Stimulated activated effector memory CD8-positive, alpha-beta T cell treated with anti-CD3 and anti-CD28 coated beads, Interleukin-12 subunit alpha, Interleukin-12 subunit beta, amount 100 ng/mL, for 72 hours (primary cell): ENCODE measurements at regions not wholly inside any gene's neighbourhood (a gene's known extent, or its start where the extent isn't known, plus 50 kb on each side); places are given as distances from the start of the nearest gene placed in this dataset.

ENCODE experiments used
- ATAC-seq: fragments of 150-1000 bp; cut with Tn5 transposase; 2 replicates; pipeline ENCODE4 v1.10.0; 2021
- DNase-seq, 2 donors: peaks; one replicate each; pipeline ENCODE4 v3.0.0; 2021 to 2022; ENCODE audit warnings: low spot score in 2 of 2
- H3K27ac Mint-ChIP-seq: one replicate; pipeline ENCODE4 v1.8.0; 2022; ENCODE audit warnings: mild to moderate bottlenecking, mixed read lengths
- H3K36me3 Mint-ChIP-seq: one replicate; pipeline ENCODE4 v1.8.0; 2022; ENCODE audit warnings: mild to moderate bottlenecking, mixed read lengths
- H3K4me1 Mint-ChIP-seq: one replicate; pipeline ENCODE4 v1.8.0; 2022; ENCODE audit warnings: mixed read lengths
- H3K4me3 Mint-ChIP-seq: one replicate; pipeline ENCODE4 v1.8.0; 2022; ENCODE audit warnings: mild to moderate bottlenecking, mixed read lengths
- H3K9me3 Mint-ChIP-seq: one replicate; pipeline ENCODE4 v1.8.0; 2022; ENCODE audit warnings: mixed read lengths

- H3K4me3 Mint-ChIP-seq = no peak overlapping the region
- no peaks in the 10 kb centered on the region for H3K36me3 Mint-ChIP-seq
- ATAC-seq (no peak), DNase-seq (no peak)
- H3K9me3 Mint-ChIP-seq = peaks cover 24% of the 10 kb centered on the region
- no peaks in the 10 kb centered on the region for H3K4me1 Mint-ChIP-seq
- no peak overlapping the region for H3K27ac Mint-ChIP-seq
These were observed 1272.1 kb downstream of the EPHA7 start for GRCh38 chr6:92147246-92147645.

GRCh38 chr6:92139601-92140000 is 1279.8 kb downstream of the EPHA7 start:
- DNase-seq (no peak), ATAC-seq (no peak)
- H3K36me3 Mint-ChIP-seq = no peaks in the 10 kb centered on the region
- no peak overlapping the region for H3K4me3 Mint-ChIP-seq
- peaks cover 11% of the 10 kb centered on the region for H3K9me3 Mint-ChIP-seq
- no peak overlapping the region for H3K27ac Mint-ChIP-seq
- no peaks in the 10 kb centered on the region for H3K4me1 Mint-ChIP-seq

- Mint-ChIP-seq H3K4me3 (no peak overlapping the region), H3K9me3 (peaks cover 15% of the 10 kb centered on the region), H3K4me1 (no peaks in the 10 kb centered on the region), H3K27ac (no peak overlapping the region), H3K36me3 (no peaks in the 10 kb centered on the region)
- ATAC-seq (no peak), DNase-seq (no peak)
These were observed 1286.4 kb downstream of the EPHA7 start for GRCh38 chr6:92132957-92133356.

- ATAC-seq (no peak), DNase-seq (no peak)
- Mint-ChIP-seq H3K4me3 (no peak overlapping the region), H3K36me3 (no peaks in the 10 kb centered on the region), H3K9me3 (peaks cover 18% of the 10 kb centered on the region), H3K4me1 (no peaks in the 10 kb centered on the region), H3K27ac (no peak overlapping the region)
These were observed 1286.9 kb downstream of the EPHA7 start for GRCh38 chr6:92132457-92132856.

GRCh38 chr6:92130944-92131343 is 1288.4 kb downstream of the EPHA7 start:
- no peak for ATAC-seq
- H3K4me3 Mint-ChIP-seq = no peak overlapping the region
- H3K36me3 Mint-ChIP-seq = no peaks in the 10 kb centered on the region
- H3K4me1 Mint-ChIP-seq = no peaks in the 10 kb centered on the region
- H3K27ac Mint-ChIP-seq = no peak overlapping the region
- peaks cover 24% of the 10 kb centered on the region for H3K9me3 Mint-ChIP-seq
- no peak for DNase-seq

- no peaks in the 10 kb centered on the region for H3K4me1 Mint-ChIP-seq
These were observed 1292.4 kb downstream of the EPHA7 start for GRCh38 chr6:92126983-92127382.

GRCh38 chr6:92126088-92126487 is 1293.3 kb downstream of the EPHA7 start:
- DNase-seq = no peak
- Mint-ChIP-seq H3K36me3 (no peaks in the 10 kb centered on the region), H3K27ac (no peak overlapping the region), H3K9me3 (peaks cover 15% of the 10 kb centered on the region), H3K4me1 (no peaks in the 10 kb centered on the region), H3K4me3 (no peak overlapping the region)
- no peak for ATAC-seq

More at GRCh38 chr6:92126983-92127382, 1292.4 kb downstream of the EPHA7 start:
- no peak for DNase-seq
- H3K27ac Mint-ChIP-seq = no peak overlapping the region
- peaks cover 15% of the 10 kb centered on the region for H3K9me3 Mint-ChIP-seq
- no peak overlapping the region for H3K4me3 Mint-ChIP-seq
- ATAC-seq = no peak
- H3K36me3 Mint-ChIP-seq = no peaks in the 10 kb centered on the region

- H3K36me3 Mint-ChIP-seq = no peaks in the 10 kb centered on the region
- no peak overlapping the region for H3K4me3 Mint-ChIP-seq
- DNase-seq (no peak), ATAC-seq (no peak)
- no peaks in the 10 kb centered on the region for H3K4me1 Mint-ChIP-seq
- H3K27ac Mint-ChIP-seq = no peak overlapping the region
- H3K9me3 Mint-ChIP-seq = peaks cover 15% of the 10 kb centered on the region
These were observed 1293.7 kb downstream of the EPHA7 start for GRCh38 chr6:92125681-92126080.

GRCh38 chr6:92124200-92124651 is 1295.1 kb downstream of the EPHA7 start:
- DNase-seq = no peak
- ATAC-seq = no peak
- H3K9me3 Mint-ChIP-seq = peaks cover 19% of the 10 kb centered on the region
- no peaks in the 10 kb centered on the region for H3K4me1 Mint-ChIP-seq
- H3K4me3 Mint-ChIP-seq = no peak overlapping the region
- H3K27ac Mint-ChIP-seq = no peak overlapping the region
- H3K36me3 Mint-ChIP-seq = no peaks in the 10 kb centered on the region

GRCh38 chr6:92122746-92123145 is 1296.6 kb downstream of the EPHA7 start:
- Mint-ChIP-seq H3K4me3 (no peak overlapping the region), H3K9me3 (peaks cover 15% of the 10 kb centered on the region), H3K4me1 (no peaks in the 10 kb centered on the region), H3K27ac (no peak overlapping the region), H3K36me3 (no peaks in the 10 kb centered on the region)
- no peak for ATAC-seq
- no peak for DNase-seq

GRCh38 chr6:92121228-92121627 is 1298.1 kb downstream of the EPHA7 start:
- Mint-ChIP-seq H3K36me3 (no peaks in the 10 kb centered on the region), H3K9me3 (peaks cover 5% of the 10 kb centered on the region), H3K4me3 (no peak overlapping the region), H3K27ac (no peak overlapping the region), H3K4me1 (no peaks in the 10 kb centered on the region)
- DNase-seq = no peak
- ATAC-seq = no peak

- no peaks in the 10 kb centered on the region for H3K4me1 Mint-ChIP-seq
- H3K9me3 Mint-ChIP-seq = peaks cover 6% of the 10 kb centered on the region
- DNase-seq (no peak), ATAC-seq (no peak)
- H3K4me3 Mint-ChIP-seq = no peak overlapping the region
- no peaks in the 10 kb centered on the region for H3K36me3 Mint-ChIP-seq
- no peak overlapping the region for H3K27ac Mint-ChIP-seq
These were observed 1301.6 kb downstream of the EPHA7 start for GRCh38 chr6:92117800-92118199.

- H3K4me1 Mint-ChIP-seq = no peaks in the 10 kb centered on the region
- DNase-seq (no peak), ATAC-seq (no peak)
- no peak overlapping the region for H3K27ac Mint-ChIP-seq
- no peaks in the 10 kb centered on the region for H3K36me3 Mint-ChIP-seq
- H3K9me3 Mint-ChIP-seq = peaks cover 11% of the 10 kb centered on the region
- H3K4me3 Mint-ChIP-seq = no peak overlapping the region
These were observed 1304.6 kb downstream of the EPHA7 start for GRCh38 chr6:92114797-92115196.

- no peak overlapping the region for H3K27ac Mint-ChIP-seq
- DNase-seq (no peak), ATAC-seq (no peak)
- peaks cover 12% of the 10 kb centered on the region for H3K9me3 Mint-ChIP-seq
- H3K4me1 Mint-ChIP-seq = no peaks in the 10 kb centered on the region
- H3K4me3 Mint-ChIP-seq = no peak overlapping the region
- H3K36me3 Mint-ChIP-seq = no peaks in the 10 kb centered on the region
These were observed 1305.2 kb downstream of the EPHA7 start for GRCh38 chr6:92114091-92114675.

GRCh38 chr6:92111386-92111785 is 1308.0 kb downstream of the EPHA7 start:
- Mint-ChIP-seq H3K9me3 (peaks cover 20% of the 10 kb centered on the region), H3K4me3 (no peak overlapping the region)
- ATAC-seq = no peak

GRCh38 chr6:92110403-92110802 is 1309.0 kb downstream of the EPHA7 start:
- DNase-seq (no peak), ATAC-seq (no peak)
- H3K27ac Mint-ChIP-seq = no peak overlapping the region
- no peak overlapping the region for H3K4me3 Mint-ChIP-seq
- H3K36me3 Mint-ChIP-seq = no peaks in the 10 kb centered on the region
- H3K4me1 Mint-ChIP-seq = no peaks in the 10 kb centered on the region
- peaks cover 20% of the 10 kb centered on the region for H3K9me3 Mint-ChIP-seq

More at GRCh38 chr6:92111386-92111785, 1308.0 kb downstream of the EPHA7 start:
- Mint-ChIP-seq H3K36me3 (no peaks in the 10 kb centered on the region), H3K4me1 (no peaks in the 10 kb centered on the region), H3K27ac (no peak overlapping the region)
- no peak for DNase-seq

GRCh38 chr6:92109956-92110355 is 1309.4 kb downstream of the EPHA7 start:
- Mint-ChIP-seq H3K36me3 (no peaks in the 10 kb centered on the region), H3K27ac (no peak overlapping the region), H3K4me3 (no peak overlapping the region), H3K4me1 (no peaks in the 10 kb centered on the region), H3K9me3 (peaks cover 20% of the 10 kb centered on the region)
- no peak for DNase-seq
- ATAC-seq = no peak
